GM12878 (cell line): ENCODE measurements at regions not wholly inside any gene's neighbourhood (a gene's known extent, or its start where the extent isn't known, plus 50 kb on each side); places are given as distances from the start of the nearest gene placed in this dataset.

ENCODE experiments used
- ATAC-seq: fragments of 200-7000 bp; cut with Tn5 transposase; 3 replicates; pipeline ENCODE4 v1.9.1; 2020; ENCODE audit warnings: mild to moderate bottlenecking, moderate library complexity
- BruUV-seq: library from RNA; stranded (reverse); fragments of 400-500 nt; replicated peaks from 2 replicates; lab custom pipeline; 2021; lab: Mats Ljungman, UMichigan
- CTCF ChIA-PET: fragments of 300-600 bp; sonication (Branson Sonifier 250); formaldehyde crosslinking; extraction: SDS; loops from one replicate; lab custom pipeline; 2021; ENCODE audit warnings: inconsistent platforms; lab: Yijun Ruan, JAX
- POLR2A ChIA-PET: fragments of 350-600 bp; formaldehyde crosslinking; extraction: SDS; loops from one replicate; lab custom pipeline; 2021; ENCODE audit warnings: inconsistent platforms; lab: Charles Lee
- RAD21 ChIA-PET: fragments of 300-600 bp; sonication (Branson Sonifier 250); formaldehyde crosslinking; loops from one replicate; lab custom pipeline; 2023; ENCODE audit warnings: antibody characterized with exemption; ENCODE audit not compliant: unreplicated experiment; lab: Charles Lee
- SMC1A ChIA-PET: fragments of 300-600 bp; sonication (Branson Sonifier 250); formaldehyde crosslinking; loops from one replicate; lab custom pipeline; 2023; ENCODE audit not compliant: unreplicated experiment, uncharacterized antibody; lab: Charles Lee
- DNase-seq: peaks from one replicate; pipeline ENCODE4 v3.0.0-alpha.2; 2011; ENCODE audit warnings: low read depth, low spot score
- FAIRE-seq: peaks from 3 replicates; lab custom pipeline; 2011; peaks lifted over from hg19 to GRCh38; lab: Jason Lieb, UNC
- H2AFZ ChIP-seq: 2 replicates; pipeline ENCODE4 v1.6.0; 2011; ENCODE audit warnings: low read depth, low read length, control low read depth; ENCODE audit not compliant: control insufficient read depth
- H3K27ac ChIP-seq: 2 replicates; pipeline ENCODE4 v1.5.1; 2011; ENCODE audit warnings: control low read depth; ENCODE audit not compliant: control insufficient read depth, insufficient read depth
- H3K27me3 ChIP-seq, 2 experiments: replicated peaks in 1 of 2; 2 replicates each; pipeline versions ENCODE4 v1.6.0 to v1.6.1; 2011; ENCODE audit warnings: low read length in 1 of 2; ENCODE audit not compliant: control insufficient read depth in 2 of 2, insufficient read depth in 2 of 2
- H3K36me3 ChIP-seq, 2 experiments: 2 replicates each; pipeline ENCODE4 v1.5.1; 2011; ENCODE audit warnings: low read length in 1 of 2; ENCODE audit not compliant: control insufficient read depth in 2 of 2, insufficient read depth in 2 of 2
- H3K4me1 ChIP-seq: 2 replicates; pipeline ENCODE4 v1.6.1; 2011; ENCODE audit warnings: mild to moderate bottlenecking, low read length, moderate library complexity, mixed read lengths; ENCODE audit not compliant: control insufficient read depth, insufficient read depth
- H3K4me2 ChIP-seq: 2 replicates; pipeline ENCODE4 v1.6.0; 2011; ENCODE audit warnings: control low read depth; ENCODE audit not compliant: control insufficient read depth, insufficient read depth
- H3K4me3 ChIP-seq: fragments of 200-600 bp; sonication (generic); 2 replicates; pipeline ENCODE4 v1.5.1; 2016
- H3K79me2 ChIP-seq: 2 replicates; pipeline ENCODE4 v1.6.0; 2011; ENCODE audit warnings: low read length; ENCODE audit not compliant: control insufficient read depth, insufficient read depth
- H3K9ac ChIP-seq: 2 replicates; pipeline ENCODE4 v1.8.0; 2011; ENCODE audit warnings: low read length, control low read depth, mixed read lengths; ENCODE audit not compliant: control insufficient read depth, insufficient read depth
- H3K9me3 ChIP-seq: replicated peaks from 3 replicates; pipeline ENCODE4 v1.5.1; 2011; ENCODE audit warnings: mild to moderate bottlenecking, low read length; ENCODE audit not compliant: control insufficient read depth, insufficient read depth
- H4K20me1 ChIP-seq: 2 replicates; pipeline ENCODE4 v1.6.0; 2011; ENCODE audit not compliant: control insufficient read depth, insufficient read depth
- CREB1 ChIP-seq: IDR thresholded peaks from 2 replicates; pipeline ENCODE4 v1.6.1; 2012; ENCODE audit warnings: low read depth, mild to moderate bottlenecking, inconsistent platforms
- EGR1 ChIP-seq, 2 experiments: IDR thresholded peaks; 1 replicate in 1 of 2; 2 replicates in 1 of 2; pipeline ENCODE4 v1.6.1; 2011 to 2012; ENCODE audit warnings: low read depth in 2 of 2, low read length in 2 of 2, borderline replicate concordance in 1 of 2, mild to moderate bottlenecking in 1 of 2, moderate library complexity in 1 of 2
- MTA3 ChIP-seq: IDR thresholded peaks from 2 replicates; pipeline ENCODE4 v1.6.1; 2012; ENCODE audit warnings: low read length, inconsistent platforms, borderline replicate concordance
- MYB ChIP-seq: fragments of 150-350 bp; IDR thresholded peaks from 2 replicates; pipeline ENCODE4 v1.6.1; 2014; ENCODE audit warnings: mild to moderate bottlenecking, low read depth, low read length, borderline replicate concordance
- MYC ChIP-seq: IDR thresholded peaks from 2 replicates; pipeline ENCODE4 v1.6.1; 2011; ENCODE audit warnings: mild to moderate bottlenecking, low read length, moderate library complexity, inconsistent platforms; ENCODE audit not compliant: insufficient read depth, insufficient replicate concordance, insufficient read length, severe bottlenecking
- PAX8 ChIP-seq: fragments of 450-650 bp; IDR thresholded peaks from 2 replicates; pipeline ENCODE4 v1.6.1; 2017; ENCODE audit warnings: mild to moderate bottlenecking, moderate library complexity
- ZNF207 ChIP-seq: fragments of 450-650 bp; IDR thresholded peaks from 2 replicates; pipeline ENCODE4 v1.6.1; 2014; ENCODE audit warnings: antibody characterized with exemption, mild to moderate bottlenecking, borderline replicate concordance
- ZNF622 ChIP-seq: fragments of 450-650 bp; IDR thresholded peaks from 2 replicates; pipeline ENCODE4 v1.6.1; 2017; ENCODE audit warnings: mild to moderate bottlenecking, inconsistent platforms
- ZSCAN29 ChIP-seq: fragments of 450-650 bp; IDR thresholded peaks from 2 replicates; pipeline ENCODE4 v1.6.1; 2017; ENCODE audit warnings: mild to moderate bottlenecking, moderate library complexity
- WGBS: methylation state at CpG from one replicate; pipeline ENCODE4 v1.1.6; 2016; ENCODE audit warnings: low lambda C conversion rate; ENCODE audit not compliant: insufficient replicate concordance, insufficient coverage; ENCODE audit errors: missing lambda C conversion rate; 5-methylcytosine and 5-hydroxymethylcytosine counted together
- in situ Hi-C: fragments of 300-500 bp; cut with MboI; formaldehyde crosslinking; loops from 9 replicates; pipeline ENCODE4 v1.14.3; 2018; ENCODE audit warnings: mixed read lengths
- intact Hi-C: fragments of 100-400 bp; cut with micrococcal nuclease; formaldehyde crosslinking; loops from one replicate; pipeline ENCODE4 v1.14.2; 2022; ENCODE audit not compliant: unreplicated experiment
- TF ChIP-seq, protein P1 (sequence below): fragments of 450-650 bp; IDR thresholded peaks from 2 replicates; pipeline ENCODE4 v1.6.1; 2017; ENCODE audit warnings: mild to moderate bottlenecking, moderate library complexity
- TF ChIP-seq, protein P2 (sequence below): fragments of 450-650 bp; conservative IDR thresholded peaks from 2 replicates; pipeline ENCODE4 v1.6.1; 2017; ENCODE audit warnings: mild to moderate bottlenecking, moderate library complexity

DNA sequence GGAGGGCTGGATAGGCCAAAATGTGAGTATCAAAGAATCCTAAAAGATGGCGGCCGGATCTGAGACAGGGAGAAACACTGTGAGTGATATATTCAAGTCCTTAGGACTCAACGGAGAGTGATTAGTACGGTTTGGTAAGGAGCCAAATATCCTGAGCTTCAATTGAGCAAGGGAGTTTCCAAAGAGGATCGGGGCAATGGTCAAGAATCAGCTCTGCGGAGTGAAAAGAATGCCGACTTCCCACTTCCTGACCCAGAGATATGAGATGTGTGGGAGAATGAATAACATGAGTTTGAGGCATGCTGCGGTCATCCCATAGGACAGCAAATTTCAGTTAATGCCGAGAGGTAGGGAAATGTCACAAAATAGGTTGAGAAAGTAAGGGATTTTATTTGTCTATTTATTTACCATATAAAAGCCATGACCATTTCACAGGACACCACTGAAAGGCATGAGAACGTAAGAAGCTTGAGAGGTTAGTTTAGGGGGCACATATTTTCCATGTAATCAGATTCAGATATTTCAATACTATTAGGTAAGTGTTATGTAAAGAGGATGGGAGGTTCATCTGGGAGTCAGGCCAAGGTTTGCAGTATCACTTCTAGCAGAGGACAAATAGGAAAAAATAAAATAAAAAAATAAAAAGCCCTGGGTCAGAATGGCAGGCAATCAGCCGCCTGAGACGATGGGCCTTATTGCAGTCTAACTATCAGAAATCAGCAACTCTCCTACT, 165.6 kb downstream of the HGF start:
- Histone ChIP-seq H3K36me3 (no peaks in the 10 kb centered on the region), H3K27me3 (no peaks in the 10 kb centered on the region), H2AFZ (no peak overlapping the region), H3K4me3 (no peak overlapping the region), H3K79me2 (no peaks in the 10 kb centered on the region), H3K27ac (no peak overlapping the region), H3K4me2 (no peak overlapping the region), H4K20me1 (no peaks in the 10 kb centered on the region), H3K4me1 (no peaks in the 10 kb centered on the region), H3K9ac (no peak overlapping the region), H3K9me3 (no peaks in the 10 kb centered on the region)
- BruUV-seq = no TSS peak
- FAIRE-seq = no peak
- ChIA-PET SMC1A (interaction anchor here (1.3 kb wide), 1 partner anchor 14 kb away, joined by 3 read pairs; no protein-coding TSS in a partner anchor), CTCF (interaction anchor here (1.4 kb wide), 1 partner anchor 121 kb away, joined by 3 read pairs; no protein-coding TSS in a partner anchor), POLR2A (no interaction called here), RAD21 (no interaction called here)
- in situ Hi-C loops = no loop called here
- intact Hi-C loops = no loop called here
- DNase-seq = no peak
- WGBS = 53% methylated on average over 12 of the region's 12 CpGs
- no peak for ATAC-seq
- no peak for TF ChIP-seq ZNF622
- TF ChIP-seq MYB = no peak
- no peak for TF ChIP-seq ZSCAN29

DNA sequence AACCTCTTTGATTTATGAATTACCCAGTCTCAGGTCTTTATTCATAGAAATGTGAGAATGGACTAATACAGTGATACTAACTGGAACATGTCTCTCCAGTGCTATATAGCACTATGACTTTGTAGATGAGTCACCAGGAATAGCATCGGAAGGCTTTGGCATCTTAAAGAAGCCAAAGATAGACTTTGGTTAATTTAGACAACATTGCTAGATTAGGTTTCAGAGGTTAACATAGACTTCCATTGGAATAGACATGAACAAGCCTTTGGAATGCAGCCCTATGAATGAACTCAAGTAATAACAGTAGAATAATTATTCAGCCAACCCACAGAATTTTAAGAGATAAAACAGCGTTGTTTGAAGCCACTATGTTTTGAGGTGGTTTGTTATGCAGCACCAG, 169.2 kb downstream of the HGF start:
- H3K4me1 ChIP-seq = no peaks in the 10 kb centered on the region
- H3K4me3 ChIP-seq = no peak overlapping the region
- CTCF ChIA-PET = no interaction called here
- H3K9me3 ChIP-seq = no peaks in the 10 kb centered on the region
- SMC1A ChIA-PET = interaction anchor here (0.9 kb wide), 1 partner anchor 420 kb away, joined by 3 read pairs; no protein-coding TSS in a partner anchor
- no peaks in the 10 kb centered on the region for H3K36me3 ChIP-seq
- H3K9ac ChIP-seq = no peak overlapping the region
- no peak overlapping the region for H3K4me2 ChIP-seq
- in situ Hi-C loops (no loop called here), intact Hi-C loops (no loop called here)
- no peak for DNase-seq
- H3K27ac ChIP-seq = no peak overlapping the region
- 47% methylated on average over 2 of the region's 2 CpGs for WGBS
- no peaks in the 10 kb centered on the region for H3K79me2 ChIP-seq
- no TSS peak for BruUV-seq
- FAIRE-seq = no peak
- no peak for ATAC-seq
- RAD21 ChIA-PET = no interaction called here
- no peak overlapping the region for H2AFZ ChIP-seq
- no peaks in the 10 kb centered on the region for H4K20me1 ChIP-seq
- POLR2A ChIA-PET = no interaction called here
- no peaks in the 10 kb centered on the region for H3K27me3 ChIP-seq
- TF ChIP-seq ZNF207 = no peak
- no peak for TF ChIP-seq MTA3
- TF ChIP-seq, protein P1, sequence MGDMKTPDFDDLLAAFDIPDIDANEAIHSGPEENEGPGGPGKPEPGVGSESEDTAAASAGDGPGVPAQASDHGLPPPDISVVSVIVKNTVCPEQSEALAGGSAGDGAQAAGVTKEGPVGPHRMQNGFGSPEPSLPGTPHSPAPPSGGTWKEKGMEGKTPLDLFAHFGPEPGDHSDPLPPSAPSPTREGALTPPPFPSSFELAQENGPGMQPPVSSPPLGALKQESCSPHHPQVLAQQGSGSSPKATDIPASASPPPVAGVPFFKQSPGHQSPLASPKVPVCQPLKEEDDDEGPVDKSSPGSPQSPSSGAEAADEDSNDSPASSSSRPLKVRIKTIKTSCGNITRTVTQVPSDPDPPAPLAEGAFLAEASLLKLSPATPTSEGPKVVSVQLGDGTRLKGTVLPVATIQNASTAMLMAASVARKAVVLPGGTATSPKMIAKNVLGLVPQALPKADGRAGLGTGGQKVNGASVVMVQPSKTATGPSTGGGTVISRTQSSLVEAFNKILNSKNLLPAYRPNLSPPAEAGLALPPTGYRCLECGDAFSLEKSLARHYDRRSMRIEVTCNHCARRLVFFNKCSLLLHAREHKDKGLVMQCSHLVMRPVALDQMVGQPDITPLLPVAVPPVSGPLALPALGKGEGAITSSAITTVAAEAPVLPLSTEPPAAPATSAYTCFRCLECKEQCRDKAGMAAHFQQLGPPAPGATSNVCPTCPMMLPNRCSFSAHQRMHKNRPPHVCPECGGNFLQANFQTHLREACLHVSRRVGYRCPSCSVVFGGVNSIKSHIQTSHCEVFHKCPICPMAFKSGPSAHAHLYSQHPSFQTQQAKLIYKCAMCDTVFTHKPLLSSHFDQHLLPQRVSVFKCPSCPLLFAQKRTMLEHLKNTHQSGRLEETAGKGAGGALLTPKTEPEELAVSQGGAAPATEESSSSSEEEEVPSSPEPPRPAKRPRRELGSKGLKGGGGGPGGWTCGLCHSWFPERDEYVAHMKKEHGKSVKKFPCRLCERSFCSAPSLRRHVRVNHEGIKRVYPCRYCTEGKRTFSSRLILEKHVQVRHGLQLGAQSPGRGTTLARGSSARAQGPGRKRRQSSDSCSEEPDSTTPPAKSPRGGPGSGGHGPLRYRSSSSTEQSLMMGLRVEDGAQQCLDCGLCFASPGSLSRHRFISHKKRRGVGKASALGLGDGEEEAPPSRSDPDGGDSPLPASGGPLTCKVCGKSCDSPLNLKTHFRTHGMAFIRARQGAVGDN = no peak
- TF ChIP-seq CREB1 = no peak
- TF ChIP-seq PAX8 = no peak
- no peak for TF ChIP-seq MYC
- TF ChIP-seq, protein P2, sequence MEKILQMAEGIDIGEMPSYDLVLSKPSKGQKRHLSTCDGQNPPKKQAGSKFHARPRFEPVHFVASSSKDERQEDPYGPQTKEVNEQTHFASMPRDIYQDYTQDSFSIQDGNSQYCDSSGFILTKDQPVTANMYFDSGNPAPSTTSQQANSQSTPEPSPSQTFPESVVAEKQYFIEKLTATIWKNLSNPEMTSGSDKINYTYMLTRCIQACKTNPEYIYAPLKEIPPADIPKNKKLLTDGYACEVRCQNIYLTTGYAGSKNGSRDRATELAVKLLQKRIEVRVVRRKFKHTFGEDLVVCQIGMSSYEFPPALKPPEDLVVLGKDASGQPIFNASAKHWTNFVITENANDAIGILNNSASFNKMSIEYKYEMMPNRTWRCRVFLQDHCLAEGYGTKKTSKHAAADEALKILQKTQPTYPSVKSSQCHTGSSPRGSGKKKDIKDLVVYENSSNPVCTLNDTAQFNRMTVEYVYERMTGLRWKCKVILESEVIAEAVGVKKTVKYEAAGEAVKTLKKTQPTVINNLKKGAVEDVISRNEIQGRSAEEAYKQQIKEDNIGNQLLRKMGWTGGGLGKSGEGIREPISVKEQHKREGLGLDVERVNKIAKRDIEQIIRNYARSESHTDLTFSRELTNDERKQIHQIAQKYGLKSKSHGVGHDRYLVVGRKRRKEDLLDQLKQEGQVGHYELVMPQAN = no peak
- TF ChIP-seq EGR1 (IDR thresholded peaks at IDR 0.05; ENCODE audit: borderline replicate concordance in 1 of 2, low read depth in 2 of 2, low read length in 2 of 2) = no peak
